ENCODE measurements at regions not wholly inside any gene's neighbourhood (a gene's known extent, or its start where the extent isn't known, plus 50 kb on each side); places are given as distances from the start of the nearest gene placed in this dataset.

DNA sequence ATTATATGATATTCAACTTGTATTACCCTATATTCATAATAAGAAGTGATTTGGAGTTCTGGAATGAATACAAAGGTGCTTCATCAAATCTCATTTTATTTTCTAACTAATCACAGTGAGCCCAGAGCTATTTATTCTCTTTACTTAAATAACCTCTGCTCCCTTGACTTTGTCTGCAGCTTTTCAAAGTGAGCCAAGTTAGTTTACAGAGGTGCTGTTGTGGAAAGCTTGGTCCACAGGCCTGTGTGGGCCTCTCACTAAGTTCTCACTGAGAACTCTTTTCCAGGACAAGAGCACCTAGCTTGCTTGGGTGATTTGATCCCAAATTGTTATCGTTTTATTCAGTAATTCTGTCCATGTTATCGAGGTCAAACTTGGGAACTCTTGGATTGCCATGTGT, 319.3 kb downstream of the RFC3 start:
- TF ChIP-seq CTCF (IDR thresholded peaks at IDR 0.05; ENCODE audit: borderline replicate concordance, extremely low read depth, low read length, poor library complexity, severe bottlenecking) (no peak), EZH2 (IDR thresholded peaks at IDR 0.05; ENCODE audit: borderline replicate concordance, low read depth, low read length, severe bottlenecking) (no peak)

All from DND-41 (cell line).